SIG-M5 (cell line): ENCODE measurements at regions not wholly inside any gene's neighbourhood (a gene's known extent, or its start where the extent isn't known, plus 50 kb on each side); places are given as distances from the start of the nearest gene placed in this dataset.
"Not testable (repeated sequence)": the region's sequence is repeated elsewhere in the genome, so short reads cannot be mapped to it uniquely, and the experiment has no call there.

Source experiments
- DNase-seq: peaks from one replicate; lab custom pipeline; 2025; lab: John Stamatoyannopoulos, UW

DNA sequence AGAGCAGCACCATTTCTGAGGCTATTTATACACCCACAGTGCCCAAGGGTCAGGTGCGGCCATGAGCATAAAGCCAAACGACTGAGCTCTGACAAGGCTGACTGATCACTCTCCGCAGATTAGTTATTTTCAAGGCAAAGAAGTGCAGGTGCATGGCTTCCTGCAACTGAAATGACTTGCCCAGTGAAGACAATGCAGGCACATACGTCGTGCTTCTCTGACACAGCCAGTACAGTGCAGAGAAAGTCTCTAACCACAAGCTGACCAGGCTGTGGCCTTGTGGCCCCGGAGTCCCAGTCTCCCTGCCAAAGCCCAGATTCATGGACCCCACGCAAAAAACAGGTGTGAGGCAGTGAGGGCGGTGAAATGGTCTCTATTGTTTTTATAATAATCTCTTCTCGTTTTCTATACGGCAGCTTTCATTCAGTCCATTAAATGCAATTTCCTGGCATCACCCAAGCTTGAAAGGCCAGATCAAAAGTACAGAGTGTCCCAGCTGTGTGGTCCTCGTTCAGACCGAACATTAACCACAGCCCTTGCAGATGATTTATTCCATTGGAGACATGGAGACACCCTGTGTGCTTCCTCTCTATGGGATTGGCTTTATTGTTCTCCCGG lies 447.0 kb upstream of the ID2 start:
- no peak for DNase-seq

DNA sequence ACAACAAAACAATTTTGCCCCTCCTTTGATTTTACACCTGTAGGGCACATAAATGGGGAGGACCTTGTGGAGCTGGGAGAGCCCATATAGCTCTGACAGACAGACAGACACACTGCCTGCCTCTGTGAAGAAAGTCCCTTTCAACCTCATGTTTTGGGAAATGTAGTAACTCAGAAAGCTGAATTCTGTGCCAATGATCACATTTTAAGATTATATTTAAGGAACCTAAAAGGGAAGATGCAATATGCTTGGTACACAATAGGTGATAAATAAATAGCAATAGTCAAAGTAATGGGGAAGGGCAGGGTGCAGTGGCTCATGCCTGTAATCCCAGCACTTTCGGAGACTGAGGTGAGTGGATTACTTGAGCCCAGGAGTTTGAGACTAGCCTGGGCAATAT lies 446.4 kb upstream of the ID2 start:
- no peak for DNase-seq

DNA sequence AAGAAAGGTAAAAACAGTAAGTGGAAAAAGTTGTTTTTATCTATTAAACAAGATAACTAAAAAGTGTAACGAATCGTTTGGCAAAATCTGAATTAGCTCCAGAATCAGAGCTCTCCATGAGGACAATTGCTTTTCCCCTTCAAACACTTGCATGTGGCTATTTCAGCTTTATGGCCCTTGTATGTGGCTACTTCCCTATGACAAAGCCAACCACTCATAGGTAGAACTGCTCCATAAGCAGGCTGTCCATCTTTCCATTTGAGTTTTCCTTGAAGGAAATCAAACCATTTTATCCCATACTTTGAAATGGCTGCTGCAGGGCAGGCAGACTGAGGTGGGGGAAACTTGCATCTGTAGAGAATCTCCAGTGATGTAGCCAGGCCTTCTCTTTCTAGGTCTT lies 445.5 kb upstream of the ID2 start:
- no peak for DNase-seq

DNA sequence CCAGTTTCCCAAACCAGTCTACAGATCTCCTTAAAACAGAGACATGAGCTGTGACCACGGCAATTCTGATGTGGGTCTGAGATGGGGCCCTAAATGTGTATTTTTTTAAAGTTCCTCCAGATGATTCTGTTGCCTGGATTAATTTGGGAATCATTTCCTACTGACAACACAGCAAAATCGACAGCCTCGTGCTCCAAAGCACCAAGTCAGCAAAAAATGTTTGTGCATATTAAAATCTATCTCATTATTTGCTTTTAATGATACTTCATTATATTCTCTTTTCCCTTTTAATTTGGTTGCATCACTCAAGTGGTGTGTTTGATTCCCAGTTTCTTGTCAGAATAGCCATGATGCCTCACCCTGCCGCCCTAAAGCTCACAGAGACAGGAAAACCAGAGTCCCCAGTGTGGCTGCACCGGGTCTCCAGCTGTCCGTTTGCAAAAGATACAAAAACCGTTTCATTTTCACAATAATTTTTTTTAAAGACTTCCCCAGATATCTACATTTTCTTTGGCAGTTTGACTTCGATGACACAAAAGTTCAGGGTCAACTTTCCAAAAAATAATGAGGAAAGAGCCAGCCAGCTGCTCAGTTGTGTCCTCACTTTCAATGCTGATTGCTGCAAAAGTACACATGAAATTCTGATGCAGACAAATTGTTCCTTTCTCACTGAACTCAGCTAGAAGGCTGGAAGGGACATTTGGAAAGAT lies 443.2 kb upstream of the ID2 start:
- DNase-seq, result no peak

DNA sequence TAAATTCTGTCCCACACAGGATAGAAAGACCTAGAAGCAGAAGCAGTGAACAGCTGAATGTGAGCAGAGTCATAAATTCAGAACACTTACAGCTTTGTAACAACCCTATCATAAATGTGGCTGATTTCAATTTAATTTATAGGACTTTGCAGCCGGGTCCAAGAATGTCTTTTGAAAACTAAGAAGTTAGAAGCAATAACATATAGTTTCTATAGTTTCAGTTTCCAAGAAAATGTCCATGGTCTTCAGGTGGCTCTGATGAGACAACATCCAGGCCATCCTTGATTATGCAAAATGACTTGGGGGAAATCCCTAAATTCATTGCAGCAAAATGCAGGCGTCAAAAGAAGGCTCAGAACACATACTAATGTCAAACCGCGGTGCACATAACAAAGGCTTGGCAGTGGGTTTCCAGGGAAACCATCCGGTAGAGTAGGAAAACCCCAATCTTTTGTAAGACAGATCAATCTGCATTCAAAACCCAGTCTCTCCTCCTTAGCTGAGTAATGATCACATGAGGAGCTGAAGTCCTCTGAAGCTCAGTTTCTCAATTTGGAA lies 442.2 kb upstream of the ID2 start:
- DNase-seq, result no peak

DNA sequence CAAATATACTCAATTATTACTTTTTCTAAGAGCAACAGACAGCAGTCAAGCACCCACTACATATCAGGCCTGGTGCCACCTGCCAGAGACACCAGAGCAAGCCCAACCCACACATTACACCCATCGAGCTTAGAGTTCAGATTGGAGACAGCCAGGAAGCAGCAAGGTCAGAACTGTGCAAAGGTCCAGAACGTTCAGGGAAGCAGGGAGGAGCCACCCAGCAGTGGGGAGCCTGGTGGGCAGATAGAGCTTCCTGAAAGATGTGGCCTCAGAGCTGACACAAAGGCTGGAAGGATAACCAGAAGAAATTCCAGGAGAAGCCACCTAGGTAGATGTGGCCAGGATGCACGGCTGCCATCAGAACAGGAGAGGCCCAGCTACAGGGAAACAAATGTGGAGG lies 440.5 kb upstream of the ID2 start:
- DNase-seq, result no peak

DNA sequence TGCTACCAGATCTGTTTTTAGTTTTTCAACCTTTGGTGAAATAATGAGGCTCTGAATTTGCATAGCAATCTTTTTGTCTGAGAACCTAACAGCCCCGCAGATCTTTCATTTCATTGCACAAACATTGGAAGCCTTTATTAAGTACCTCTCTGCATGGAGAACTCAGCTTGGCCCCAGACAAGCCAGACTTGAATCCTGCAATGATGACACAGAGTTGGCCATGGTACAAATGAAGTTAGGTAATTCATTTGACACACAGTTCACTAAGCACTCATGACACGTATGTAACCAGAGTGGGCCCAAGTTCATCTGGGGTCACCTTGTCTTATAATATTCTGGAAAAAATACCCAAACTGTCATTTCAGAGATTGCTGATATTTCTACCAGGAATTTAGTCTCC lies 439.1 kb upstream of the ID2 start:
- no peak for DNase-seq

DNA sequence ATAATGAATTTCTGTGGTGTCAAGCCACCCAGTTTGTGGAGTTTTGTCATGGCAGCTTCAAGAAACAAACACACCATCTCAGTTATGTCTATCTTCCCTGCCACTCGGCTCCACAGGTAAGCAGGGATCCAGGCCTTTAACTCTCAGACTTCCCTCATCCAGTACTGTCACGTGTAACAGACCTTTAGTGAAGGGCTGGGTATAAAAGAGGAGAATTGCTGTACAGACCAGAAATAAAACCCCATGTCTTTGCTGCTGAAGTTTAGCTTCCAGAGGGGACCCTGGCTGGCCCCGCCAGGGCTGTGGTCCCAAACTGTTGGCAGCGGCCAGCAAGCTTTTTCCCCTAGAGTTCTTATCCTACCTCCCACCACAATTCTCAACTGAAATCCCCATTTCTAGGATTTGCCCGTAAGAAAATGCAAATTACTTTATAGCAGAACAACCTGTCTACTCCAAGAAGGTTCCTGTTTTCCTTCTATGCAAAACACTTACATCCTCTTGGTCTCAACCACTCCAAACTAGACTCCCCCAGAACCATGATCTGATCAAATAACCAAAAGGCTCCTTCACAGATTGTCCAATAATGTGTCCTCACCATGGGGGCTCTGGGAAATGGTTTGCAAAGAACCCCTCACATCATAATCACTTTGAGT lies 438.0 kb upstream of the ID2 start:
- DNase-seq, result no peak

DNA sequence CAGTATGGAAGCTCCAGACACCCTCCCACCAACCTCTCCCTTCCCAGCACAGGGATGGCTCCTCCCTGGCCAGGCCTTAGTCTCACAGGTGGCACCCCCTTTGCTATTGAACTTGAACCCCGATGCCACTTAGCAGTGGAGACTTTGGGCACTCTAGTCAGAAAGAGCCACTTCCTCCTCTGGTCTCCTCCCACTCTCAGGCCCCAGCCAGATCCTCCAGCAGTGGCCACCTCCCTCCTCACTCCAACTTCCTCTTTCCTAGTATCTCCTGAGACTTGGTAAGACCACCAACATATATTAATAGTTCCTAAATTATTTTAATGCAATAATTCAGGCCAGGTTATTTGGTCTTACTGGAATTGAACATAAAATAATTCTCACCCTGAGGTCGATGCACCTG lies 437.2 kb upstream of the ID2 start:
- DNase-seq, result no peak

DNA sequence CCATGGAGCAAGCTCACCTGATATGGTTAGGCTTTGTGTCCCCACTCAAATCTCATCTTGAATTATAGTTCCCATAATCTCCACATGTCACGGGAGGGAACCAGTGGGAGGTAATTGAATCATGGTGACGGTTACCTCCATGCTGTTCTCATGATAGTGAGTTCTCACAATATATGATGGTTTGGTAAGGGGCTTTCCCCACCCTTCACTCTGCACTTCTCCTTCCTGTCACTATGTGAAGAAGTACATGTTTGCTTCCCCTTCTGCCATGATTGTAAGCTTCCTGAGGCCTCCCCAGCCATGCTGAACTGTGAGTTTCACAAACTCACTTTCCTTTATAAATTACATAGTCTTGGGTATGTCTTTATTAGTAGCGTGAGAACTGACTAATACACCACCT lies 435.7 kb upstream of the ID2 start:
- no peak for DNase-seq

DNA sequence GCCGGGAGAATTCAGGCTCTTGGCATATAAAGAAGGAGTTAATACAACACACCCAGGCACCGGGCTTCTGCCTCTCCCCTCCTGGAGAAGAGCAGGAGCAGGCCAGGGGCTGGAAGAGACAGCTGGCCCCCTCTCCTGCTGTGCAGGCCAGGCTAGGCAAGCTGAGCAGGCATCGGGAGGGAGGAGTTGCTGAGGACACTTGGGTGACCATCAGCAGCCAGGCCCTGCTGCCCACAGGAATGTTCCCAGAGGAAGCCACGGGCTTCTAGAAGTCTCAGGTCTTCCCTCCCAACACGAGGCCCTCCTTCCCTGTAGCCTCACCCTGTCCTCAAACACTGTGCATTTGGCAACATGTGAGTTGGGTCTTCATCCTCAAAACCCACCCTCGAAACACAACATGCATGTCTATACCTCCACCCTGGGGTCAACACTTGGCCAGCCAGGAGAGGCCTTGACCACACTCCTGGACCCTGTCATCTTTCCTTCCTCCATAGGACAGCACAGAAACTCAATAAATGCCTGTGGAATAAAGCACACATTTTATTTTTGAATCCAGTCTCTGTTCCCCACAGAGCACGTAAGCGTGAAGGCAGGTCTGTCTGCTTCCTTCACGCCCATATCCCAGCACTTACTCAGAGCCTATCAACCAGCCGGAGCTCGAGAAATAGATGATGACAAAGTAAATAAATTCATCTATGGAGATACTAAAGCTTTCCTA lies 433.8 kb upstream of the ID2 start:
- DNase-seq, result no peak

DNA sequence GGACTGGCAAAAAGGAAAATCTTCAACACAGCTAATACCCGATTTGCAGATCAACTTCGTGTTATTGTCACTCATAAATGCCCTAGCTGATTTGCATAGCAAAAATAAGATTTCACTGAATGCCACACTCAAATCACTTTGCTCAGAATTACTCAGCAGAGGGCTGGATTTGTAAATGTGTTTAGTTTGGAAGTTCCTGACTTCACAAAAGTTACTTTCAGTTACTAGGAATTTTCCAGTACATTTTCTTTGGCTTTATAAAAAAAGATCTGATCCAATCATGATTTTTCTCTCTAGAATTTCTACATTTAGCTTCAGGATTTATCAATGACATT lies 433.3 kb upstream of the ID2 start:
- no peak for DNase-seq

DNA sequence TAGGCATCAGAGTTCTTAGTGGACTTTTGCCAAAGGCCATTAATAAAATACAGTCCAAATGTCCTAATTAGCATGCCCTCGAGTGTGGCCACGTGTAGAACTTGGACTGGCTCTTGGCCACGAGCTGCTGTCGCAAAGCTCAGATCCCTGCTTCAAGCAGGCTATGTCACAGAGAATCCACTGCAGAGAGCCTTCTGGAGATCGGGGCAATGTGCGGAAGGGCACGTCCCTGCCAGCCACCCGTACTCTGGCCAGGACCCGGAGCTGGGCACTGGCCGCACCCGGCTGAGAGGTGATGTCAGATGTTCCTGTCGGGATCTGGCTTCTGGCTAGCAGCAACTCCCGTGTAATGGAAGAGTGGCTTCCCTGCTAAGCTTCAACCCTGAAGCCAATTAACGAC lies 432.7 kb upstream of the ID2 start:
- no peak for DNase-seq

DNA sequence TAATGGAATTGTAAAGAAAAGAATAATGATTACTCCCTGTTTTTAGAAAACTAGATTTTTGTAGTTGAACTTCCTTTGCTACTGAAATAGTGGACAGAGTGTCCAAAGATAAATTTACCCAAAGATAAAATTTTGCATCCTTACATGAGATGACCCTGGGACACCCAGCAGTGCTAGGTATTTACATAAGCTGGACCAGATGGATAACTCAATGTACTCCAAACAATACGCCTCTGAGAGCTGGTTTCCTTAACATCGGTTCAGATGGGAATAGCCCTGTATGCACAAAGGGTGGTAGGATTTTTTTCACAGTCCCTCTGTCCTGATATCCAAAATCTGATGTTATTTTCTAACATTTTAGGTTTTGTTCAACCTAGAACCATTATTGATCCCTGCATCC lies 432.1 kb upstream of the ID2 start:
- DNase-seq, result no peak

DNA sequence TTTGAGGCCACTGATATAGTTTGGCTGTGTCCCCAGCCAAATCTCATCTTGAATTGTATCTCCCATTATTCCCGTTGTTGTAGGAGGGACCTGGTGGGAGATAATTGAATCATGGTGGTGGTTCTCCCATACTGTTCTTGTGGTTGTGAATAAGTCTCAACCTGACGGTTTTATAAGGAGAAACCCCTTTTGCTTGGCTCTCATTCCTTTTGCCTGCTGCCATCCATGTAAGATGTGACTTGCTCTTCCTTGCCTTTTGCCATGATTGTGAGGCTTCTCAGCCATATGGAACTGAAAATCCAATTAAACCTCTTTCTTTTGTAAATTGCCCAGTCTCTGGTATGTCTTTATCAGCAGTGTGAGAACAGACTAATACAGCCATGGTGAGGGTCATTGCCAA lies 431.6 kb upstream of the ID2 start:
- DNase-seq, result not testable (repeated sequence)

DNA sequence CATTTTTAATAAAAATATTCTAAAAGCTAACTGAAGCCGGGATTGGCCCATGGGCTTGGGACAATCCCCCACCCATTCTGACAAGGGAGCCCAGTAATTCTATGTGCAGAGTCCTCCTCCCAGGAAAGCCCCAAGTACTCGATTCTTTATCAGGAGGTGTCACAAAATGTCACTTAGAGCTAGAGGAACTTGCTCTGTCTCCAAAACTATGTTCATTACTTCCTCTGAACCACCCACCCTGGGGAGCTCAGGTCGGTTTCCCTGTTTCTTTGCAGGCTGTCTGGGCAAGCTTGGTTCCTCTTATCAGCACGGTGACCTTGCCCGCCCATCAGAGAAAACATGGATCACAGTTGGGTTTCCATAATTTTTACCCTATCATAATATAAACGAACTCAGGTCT lies 430.6 kb upstream of the ID2 start:
- DNase-seq, result no peak

DNA sequence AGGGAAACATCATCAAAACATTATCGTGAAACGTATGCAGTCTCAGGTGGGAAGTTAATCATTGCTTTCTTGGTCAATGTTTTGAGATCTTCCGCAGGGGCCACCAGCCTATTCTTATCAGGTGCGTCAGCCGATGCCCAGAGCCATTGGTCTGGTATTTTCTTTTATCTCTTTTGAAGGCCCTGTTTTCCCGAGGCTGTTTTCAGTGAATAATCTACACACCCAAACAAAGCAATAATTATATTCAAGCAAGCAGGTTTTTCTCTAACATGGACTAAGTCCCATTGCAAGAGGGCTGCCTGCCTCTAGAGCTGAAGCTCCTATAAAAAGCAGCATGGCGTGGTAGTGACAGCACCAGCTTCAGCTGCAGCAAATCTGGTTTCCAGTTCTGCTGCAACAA lies 430.0 kb upstream of the ID2 start:
- no peak for DNase-seq

DNA sequence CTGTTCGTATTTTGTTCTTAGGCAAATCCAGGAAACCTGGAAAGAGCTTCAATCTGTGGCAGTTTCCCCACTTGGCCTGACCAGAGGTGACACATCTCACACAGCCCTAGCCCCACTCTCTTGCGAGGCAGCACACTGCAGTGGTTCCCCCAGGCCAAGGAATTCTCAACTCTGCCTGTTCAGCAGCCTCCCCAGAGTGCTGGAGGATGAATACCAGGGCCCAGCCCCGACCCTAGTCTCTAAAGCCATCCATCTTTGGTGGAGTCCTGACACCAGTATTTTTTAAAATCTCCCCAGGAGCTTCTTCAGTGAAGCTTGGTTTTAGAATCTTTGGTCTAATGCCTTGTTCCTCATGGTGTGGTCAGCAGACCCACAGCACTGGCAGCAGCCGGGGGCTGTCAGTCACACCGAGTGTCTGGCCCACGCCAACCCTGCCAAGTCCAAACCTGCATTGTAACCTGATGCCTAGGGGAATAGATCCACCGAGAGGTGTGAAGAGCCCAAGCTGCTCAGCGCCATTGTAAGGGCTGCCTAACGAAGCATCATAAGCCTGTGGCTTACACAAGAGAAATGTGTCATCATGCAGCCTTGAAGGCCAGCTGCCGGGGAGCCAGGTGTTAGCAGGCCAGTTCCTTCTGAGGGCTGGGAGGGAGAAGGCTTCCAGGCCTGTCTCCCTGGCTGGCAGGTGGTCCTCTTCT lies 428.7 kb upstream of the ID2 start:
- DNase-seq, result no peak

DNA sequence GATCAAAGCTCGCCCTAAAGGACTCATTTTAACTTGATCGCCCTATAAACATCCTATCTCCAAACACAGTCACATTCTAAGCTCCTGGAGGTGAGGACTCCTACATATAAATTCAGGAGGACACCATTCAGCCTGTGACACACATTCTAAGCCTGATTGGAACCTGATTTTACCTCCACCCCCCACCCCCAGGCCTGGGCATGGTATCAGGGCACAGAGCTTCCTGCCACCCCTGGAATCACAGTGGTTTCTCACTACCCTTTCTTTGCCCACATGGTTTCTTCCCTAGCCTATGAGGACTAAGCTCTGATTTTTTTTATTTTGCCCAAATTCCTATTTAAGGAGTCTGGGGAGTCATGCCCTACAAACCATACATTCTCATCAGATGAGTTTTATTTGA lies 428.1 kb upstream of the ID2 start:
- DNase-seq, result no peak

DNA sequence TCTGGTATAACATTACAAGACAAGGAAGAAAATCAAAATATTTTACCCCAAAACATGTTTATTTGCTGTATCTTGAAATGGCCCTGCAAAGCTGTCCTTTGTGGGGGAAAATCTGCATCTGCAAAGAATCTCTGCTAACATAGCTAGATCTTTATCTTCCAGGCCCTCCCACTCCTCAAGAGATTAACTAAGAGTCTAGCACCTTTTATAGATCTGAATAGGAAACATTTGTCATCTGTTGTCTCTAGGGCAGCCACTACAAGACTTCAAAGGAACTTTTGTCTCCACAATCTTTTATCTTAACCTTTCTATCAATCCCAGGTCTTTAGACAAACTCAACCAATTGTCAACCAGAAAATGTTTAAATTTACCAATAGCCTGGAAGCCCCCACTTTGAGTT lies 427.6 kb upstream of the ID2 start:
- not testable (repeated sequence) for DNase-seq

DNA sequence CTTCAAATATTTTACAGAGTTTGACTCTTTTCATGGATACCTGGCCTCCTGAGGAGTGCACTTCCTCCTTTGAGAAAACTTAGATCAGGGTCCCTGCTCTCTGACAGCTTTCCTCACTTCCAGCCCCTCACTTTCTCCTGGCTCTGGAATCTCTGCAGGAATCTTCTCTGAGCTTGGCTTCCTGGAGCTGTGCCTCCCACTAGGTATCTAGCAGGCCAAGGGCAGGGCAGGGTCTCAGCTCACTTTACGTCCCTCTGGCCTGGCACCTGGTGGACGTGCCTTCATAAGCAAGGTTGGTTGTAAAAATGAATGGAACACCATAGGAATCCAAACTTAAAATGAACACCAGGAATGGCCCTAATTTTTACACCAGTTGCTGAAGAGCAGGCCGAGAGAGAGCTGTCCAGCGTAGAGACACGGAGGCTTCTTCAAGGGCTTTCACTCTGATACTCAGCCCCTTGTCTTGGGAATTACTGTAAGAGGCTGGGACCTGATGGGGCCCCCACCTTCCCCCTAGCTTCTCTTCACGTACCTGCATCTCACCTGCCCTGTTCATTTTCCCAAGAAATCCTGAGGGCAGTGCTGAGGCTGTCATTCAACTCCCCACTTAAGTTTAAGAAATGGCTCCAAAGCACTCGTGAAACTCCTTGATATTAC lies 426.9 kb upstream of the ID2 start:
- DNase-seq, result no peak

DNA sequence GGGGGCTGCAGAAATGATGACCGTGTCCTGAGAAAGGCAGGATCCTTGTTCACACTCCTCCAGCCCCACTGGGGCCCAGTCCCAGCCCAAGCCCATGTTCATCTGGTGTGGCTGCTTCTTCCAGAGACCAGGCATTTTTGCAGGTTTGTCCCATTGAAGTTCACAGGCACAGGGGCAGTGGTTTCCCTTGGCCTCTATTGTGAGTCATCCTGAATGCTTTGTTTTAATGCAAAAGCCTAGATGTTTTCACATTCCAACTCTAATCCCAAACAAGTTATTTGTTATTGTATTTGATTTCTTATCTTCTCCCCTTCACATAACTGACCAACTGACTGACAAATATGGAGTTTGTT lies 426.4 kb upstream of the ID2 start:
- no peak for DNase-seq
